Posterior vena cava (tissue), 2 donors: ENCODE measurements at regions not wholly inside any gene's neighbourhood (a gene's known extent, or its start where the extent isn't known, plus 50 kb on each side); places are given as distances from the start of the nearest gene placed in this dataset.
"Not testable (repeated sequence)": the region's sequence is repeated elsewhere in the genome, so short reads cannot be mapped to it uniquely, and the experiment has no call there.

ENCODE experiments used
- DNase-seq: peaks from one replicate; pipeline ENCODE4 v3.0.0-alpha.2; 2020; ENCODE audit warnings: low spot score
- intact Hi-C, 2 donors: fragments of 100-400 bp; cut with DNase I; formaldehyde crosslinking; loops; one replicate each; pipeline versions ENCODE4 v1.14.1 to v1.14.2; 2022 to 2023
- donor health status: DM: yes; HTN: yes; CAD: no.
- donor health status: DM: yes; HTN: yes; CAD: no.

GRCh38 chr2:143933946-143934569 is 585.9 kb downstream of the ZEB2 start:
- intact Hi-C loops: loop anchor here in 1 of 2 donors (10.0 kb wide), 1 partner anchor 419 kb away; no protein-coding TSS in a partner anchor
- no peak for DNase-seq

GRCh38 chr2:143930891-143931290 is 589.0 kb downstream of the ZEB2 start:
- DNase-seq: no peak
- intact Hi-C loops: loop anchor here in 1 of 2 donors (10.0 kb wide), 1 partner anchor 416 kb away; no protein-coding TSS in a partner anchor

- intact Hi-C loops: no loop called here
- no peak for DNase-seq
Observed at GRCh38 chr2:143928613-143929012, 591.3 kb downstream of the ZEB2 start.

DNA sequence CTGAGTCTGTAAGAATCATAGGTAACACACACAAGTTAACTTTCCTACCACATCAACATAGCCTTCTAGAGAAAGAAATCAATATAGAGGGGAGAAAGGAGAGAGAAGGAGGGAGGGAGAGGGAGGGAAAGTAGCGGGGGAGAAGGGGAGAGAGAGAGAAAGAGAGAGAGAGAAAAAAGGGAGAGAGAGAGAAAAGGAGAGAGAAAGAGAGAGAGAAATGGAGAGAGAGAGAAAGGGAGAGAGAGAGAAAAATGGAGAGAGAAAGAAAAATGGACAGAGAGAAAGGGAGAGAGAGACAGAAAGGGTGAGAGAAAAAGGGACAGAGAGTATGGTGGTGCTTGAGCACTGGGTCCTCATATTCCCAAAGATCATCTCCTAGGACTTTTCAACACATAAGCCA is 591.7 kb downstream of the ZEB2 start:
- intact Hi-C loops: no loop called here
- no peak for DNase-seq

DNA sequence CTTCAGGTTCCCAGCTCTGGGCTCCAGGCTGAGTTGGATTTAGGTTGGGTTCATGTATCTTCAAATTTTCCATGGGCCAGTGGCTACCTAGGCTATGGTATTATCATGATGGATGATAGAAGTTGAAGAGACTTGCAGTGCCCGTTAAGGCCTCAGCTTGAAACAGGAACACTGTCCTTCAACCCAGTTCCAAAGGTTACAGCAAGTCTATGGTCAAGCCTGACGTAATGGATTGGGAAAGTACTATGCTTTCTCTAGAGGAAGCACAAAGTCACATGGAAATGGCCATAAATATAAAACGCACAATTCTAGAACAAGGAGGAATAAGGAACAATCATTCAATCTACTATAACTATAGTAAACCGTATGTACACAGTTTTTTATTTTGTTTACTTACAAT is 593.2 kb downstream of the ZEB2 start:
- DNase-seq: no peak
- intact Hi-C loops: no loop called here

- DNase-seq, intact Hi-C loops: not testable (repeated sequence)
Observed at GRCh38 chr2:143922261-143922830, 597.6 kb downstream of the ZEB2 start.

- intact Hi-C loops: no loop called here
- DNase-seq: no peak
Observed at GRCh38 chr2:143918465-143918989, 601.4 kb downstream of the ZEB2 start.

- no peak for DNase-seq
- intact Hi-C loops: no loop called here
Observed at GRCh38 chr2:143916781-143917180, 603.1 kb downstream of the ZEB2 start.

GRCh38 chr2:143909577-143910353 is 610.2 kb downstream of the ZEB2 start:
- no peak for DNase-seq
- intact Hi-C loops: no loop called here

DNA sequence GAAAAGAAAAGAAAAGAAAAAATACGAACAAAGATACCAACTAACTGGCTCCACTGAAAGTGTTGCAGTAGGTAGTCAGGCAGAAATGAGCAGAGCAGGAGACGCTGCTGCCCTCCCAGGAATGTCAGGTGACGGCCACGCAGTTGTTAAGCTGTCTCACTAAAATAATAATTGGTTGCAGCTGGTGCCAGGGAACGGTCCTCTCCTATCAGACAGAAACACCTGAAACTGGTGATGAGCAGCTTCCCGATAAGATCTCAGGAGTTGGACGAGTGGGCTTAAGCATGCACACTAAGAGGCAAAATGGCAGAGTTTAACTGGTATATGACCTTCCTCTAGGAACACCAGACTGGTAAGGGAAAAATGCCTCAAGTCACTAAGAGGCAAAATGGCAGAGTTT is 611.1 kb downstream of the ZEB2 start:
- intact Hi-C loops: no loop called here

GRCh38 chr2:143907801-143908200 is 612.1 kb downstream of the ZEB2 start:
- DNase-seq: no peak
- intact Hi-C loops: no loop called here

More for the DNA sequence above, 611.1 kb downstream of the ZEB2 start:
- DNase-seq: no peak

GRCh38 chr2:143906850-143907249 is 613.1 kb downstream of the ZEB2 start:
- no peak for DNase-seq
- intact Hi-C loops: no loop called here

- no peak for DNase-seq
- intact Hi-C loops: no loop called here
Observed at GRCh38 chr2:143905587-143905986, 614.3 kb downstream of the ZEB2 start.

DNA sequence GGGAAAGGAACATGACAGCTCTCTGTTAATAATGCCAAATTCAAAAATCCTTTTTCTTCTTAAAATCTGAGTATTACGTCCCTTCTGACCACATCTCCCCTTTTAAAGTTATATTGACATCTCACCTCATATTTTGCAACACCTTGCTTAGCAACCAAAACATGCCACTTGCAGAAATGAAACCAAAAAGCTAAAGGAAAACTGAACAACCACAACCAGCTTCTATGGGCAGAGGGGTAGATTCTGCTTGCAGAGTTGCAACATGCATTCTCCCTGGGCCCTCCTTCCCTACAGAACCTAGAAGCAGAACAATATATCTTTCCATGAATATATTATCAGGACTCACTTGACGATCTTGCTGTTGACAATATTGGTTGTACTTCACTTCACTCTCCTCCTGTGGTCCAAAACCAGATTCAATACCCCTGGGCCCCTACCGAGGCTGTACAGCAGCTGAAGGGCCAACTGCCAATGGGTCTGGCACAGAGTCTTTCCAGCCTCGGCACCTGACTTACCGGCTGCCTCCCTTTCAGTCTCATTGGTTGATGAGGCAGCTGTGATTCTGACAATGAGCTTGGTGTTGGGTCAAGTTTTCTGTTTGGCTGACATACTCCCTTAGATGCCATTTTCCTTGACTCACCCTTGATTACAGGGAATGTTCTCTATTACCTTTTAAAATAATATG is 616.6 kb downstream of the ZEB2 start:
- DNase-seq: no peak
- intact Hi-C loops: no loop called here

- intact Hi-C loops: no loop called here
- DNase-seq: no peak
Observed at GRCh38 chr2:143901185-143901842, 618.6 kb downstream of the ZEB2 start.

DNA sequence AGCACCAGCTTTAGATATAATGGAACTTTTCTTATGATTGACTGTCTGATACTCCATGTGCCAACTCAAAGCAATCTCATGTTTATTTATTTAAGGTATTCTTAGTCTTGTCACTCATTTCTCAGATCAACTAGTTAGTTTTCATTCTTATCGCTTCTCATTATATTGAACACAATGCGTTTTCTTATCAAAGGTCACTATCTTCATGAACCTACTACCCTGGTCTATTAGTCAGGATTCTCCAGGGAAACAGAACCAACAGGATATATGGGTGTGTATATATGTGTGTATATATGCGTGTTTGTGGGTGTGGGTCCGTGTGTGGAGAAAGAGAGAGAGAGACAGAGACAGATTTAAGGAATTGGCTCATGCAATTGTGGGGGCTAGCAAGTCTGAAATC is 619.9 kb downstream of the ZEB2 start:
- intact Hi-C loops: no loop called here

DNA sequence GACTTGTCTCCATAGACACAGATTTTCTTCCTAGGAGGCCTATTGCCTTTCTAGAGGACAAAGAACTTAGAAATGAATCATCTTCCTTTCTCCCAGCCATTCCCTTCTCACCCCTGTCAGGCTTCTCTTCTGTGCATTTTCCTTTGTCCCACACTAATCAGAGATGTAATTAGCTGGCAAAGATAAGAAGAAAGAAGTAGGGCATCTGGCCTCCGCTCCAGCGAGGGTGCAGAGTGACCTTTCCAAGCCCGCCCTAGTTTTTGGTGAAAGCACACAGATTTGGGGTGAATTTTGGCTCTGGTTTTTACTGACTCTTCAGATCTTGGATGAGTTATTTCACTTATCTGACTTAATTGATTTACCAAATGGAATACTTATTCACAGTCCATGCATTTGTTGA is 626.5 kb downstream of the ZEB2 start:
- intact Hi-C loops: no loop called here

More for the DNA sequence above, 619.9 kb downstream of the ZEB2 start:
- no peak for DNase-seq

GRCh38 chr2:143891879-143892308 is 628.0 kb downstream of the ZEB2 start:
- DNase-seq: no peak
- intact Hi-C loops: no loop called here

More for the DNA sequence above, 626.5 kb downstream of the ZEB2 start:
- DNase-seq: no peak

DNA sequence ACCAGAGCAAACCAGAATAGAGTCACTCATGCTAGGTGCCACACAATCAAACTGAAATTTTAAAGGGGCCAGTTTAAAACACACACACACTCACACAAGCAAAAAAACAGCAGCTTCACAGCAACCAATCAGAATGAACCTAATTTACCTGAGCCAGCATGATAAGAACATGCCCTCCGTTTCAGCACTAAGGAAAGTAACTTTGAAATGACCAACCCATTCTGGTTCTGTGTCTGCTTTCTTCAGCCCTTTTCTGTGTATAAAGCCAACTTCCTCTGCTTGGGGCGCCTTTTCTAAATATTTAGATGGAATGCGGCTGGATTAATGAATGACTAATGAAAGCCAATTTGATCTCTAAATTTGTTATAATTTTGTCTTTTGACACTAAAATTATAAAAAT is 629.1 kb downstream of the ZEB2 start:
- no peak for DNase-seq
- intact Hi-C loops: no loop called here
